ENCODE measurements at regions not wholly inside any gene's neighbourhood (a gene's known extent, or its start where the extent isn't known, plus 50 kb on each side); places are given as distances from the start of the nearest gene placed in this dataset.

- Mint-ChIP-seq H3K4me3 (no peak overlapping the region), H3K27me3 (peaks cover 73% of the 10 kb centered on the region), H3K36me3 (ENCODE audit: low read depth) (peaks cover 2% of the 10 kb centered on the region), H3K27ac (no peak overlapping the region), H3K4me1 (no peaks in the 10 kb centered on the region)
- DNase-seq (no peak), ATAC-seq (no peak)
- no peaks in the 10 kb centered on the region for H3K9me3 ChIP-seq (ENCODE audit: control insufficient read depth, low read length, poor library complexity, severe bottlenecking)
Observed at GRCh38 chr17:6213859-6214258, 143.7 kb downstream of the WSCD1 start.

GRCh38 chr17:6212766-6213165 lies 142.6 kb downstream of the WSCD1 start:
- no peaks in the 10 kb centered on the region for H3K36me3 Mint-ChIP-seq (ENCODE audit: low read depth)
- ATAC-seq (no peak), DNase-seq (no peak)
- no peaks in the 10 kb centered on the region for H3K9me3 ChIP-seq (ENCODE audit: control insufficient read depth, low read length, poor library complexity, severe bottlenecking)
- peaks cover 74% of the 10 kb centered on the region for H3K27me3 Mint-ChIP-seq
- H3K4me1 Mint-ChIP-seq, result no peaks in the 10 kb centered on the region
- no peak overlapping the region for H3K4me3 Mint-ChIP-seq
- H3K27ac Mint-ChIP-seq, result no peak overlapping the region

DNA sequence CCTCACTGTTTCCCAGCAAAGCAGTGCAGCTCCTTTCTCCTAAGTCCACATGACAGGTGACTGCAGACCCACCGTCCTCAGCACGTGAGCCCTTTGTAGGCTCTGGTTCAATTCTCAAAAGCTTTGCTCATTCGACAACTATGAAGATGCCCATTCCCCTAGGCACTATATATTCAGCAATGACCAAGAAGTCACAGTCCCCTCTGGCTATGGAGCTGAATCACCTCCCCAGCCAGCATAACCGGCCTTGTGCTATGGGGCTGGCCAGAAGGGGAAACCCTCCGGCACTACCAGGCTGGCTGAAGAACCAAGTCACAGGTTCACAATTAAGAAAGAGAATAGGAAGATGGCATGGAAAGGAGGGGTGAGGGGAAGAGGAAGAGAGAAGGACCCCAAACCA lies 139.7 kb downstream of the WSCD1 start:
- ATAC-seq (no peak), DNase-seq (no peak)
- peaks cover 2% of the 10 kb centered on the region for H3K4me1 Mint-ChIP-seq
- no peaks in the 10 kb centered on the region for H3K36me3 Mint-ChIP-seq (ENCODE audit: low read depth)
- peaks cover 67% of the 10 kb centered on the region for H3K27me3 Mint-ChIP-seq
- H3K4me3 Mint-ChIP-seq, result no peak overlapping the region
- no peak overlapping the region for H3K27ac Mint-ChIP-seq
- H3K9me3 ChIP-seq (ENCODE audit: control insufficient read depth, low read length, poor library complexity, severe bottlenecking), result no peaks in the 10 kb centered on the region

DNA sequence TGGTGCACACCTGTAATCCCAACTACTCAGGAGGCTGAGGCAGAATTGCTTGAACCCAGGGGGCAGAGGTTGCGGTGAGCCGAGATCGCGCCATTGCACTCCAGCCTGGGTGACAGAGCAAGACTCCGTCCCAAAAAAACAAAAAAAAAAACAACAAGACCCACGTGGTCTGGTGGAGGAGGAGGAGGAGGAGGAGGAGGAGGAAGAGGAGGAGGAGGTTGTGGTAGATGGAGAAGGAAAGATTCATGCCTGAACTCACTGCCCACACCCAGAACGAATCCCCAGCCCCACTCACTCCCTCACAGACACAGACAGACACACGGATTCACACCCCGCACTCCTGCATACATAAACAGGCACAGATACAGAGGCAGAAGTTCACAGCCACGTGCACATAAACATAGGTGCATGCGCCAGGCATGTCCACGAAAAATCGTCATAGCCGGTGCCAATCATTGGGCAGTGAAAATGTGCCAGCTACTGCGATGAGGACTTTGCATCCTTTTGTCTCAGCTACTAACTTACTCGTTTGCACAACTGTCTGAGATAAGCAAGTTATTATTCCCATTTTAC lies 138.5 kb downstream of the WSCD1 start:
- H3K9me3 ChIP-seq (ENCODE audit: control insufficient read depth, low read length, poor library complexity, severe bottlenecking), result no peaks in the 10 kb centered on the region
- Mint-ChIP-seq H3K27ac (no peak overlapping the region), H3K36me3 (ENCODE audit: low read depth) (peaks cover 2% of the 10 kb centered on the region), H3K27me3 (peaks cover 69% of the 10 kb centered on the region), H3K4me1 (peaks cover 2% of the 10 kb centered on the region), H3K4me3 (no peak overlapping the region)
- ATAC-seq (no peak), DNase-seq (no peak)

DNA sequence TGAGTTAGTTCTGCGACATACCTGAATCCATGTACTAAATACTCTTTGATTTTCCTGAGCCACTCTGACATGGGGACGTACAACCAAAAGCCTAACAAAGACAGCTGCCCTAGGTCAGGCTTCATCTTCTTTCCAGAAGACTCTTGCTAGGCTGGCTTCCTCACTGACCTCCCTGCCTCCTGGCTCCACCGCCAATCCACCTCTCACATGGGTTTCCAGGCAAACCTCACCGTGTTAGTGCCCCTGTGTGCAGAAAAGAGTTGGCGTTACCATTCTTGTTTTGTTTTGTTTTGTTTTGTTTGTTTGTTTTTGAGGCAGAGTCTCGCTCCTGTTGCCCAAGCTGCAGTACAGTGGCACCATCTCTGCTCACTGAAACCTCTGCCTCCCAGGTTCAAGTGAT lies 135.3 kb downstream of the WSCD1 start:
- no peaks in the 10 kb centered on the region for H3K9me3 ChIP-seq (ENCODE audit: control insufficient read depth, low read length, poor library complexity, severe bottlenecking)
- Mint-ChIP-seq H3K36me3 (ENCODE audit: low read depth) (peaks cover 2% of the 10 kb centered on the region), H3K4me3 (no peak overlapping the region), H3K4me1 (peaks cover 2% of the 10 kb centered on the region), H3K27ac (no peak overlapping the region), H3K27me3 (peaks cover 60% of the 10 kb centered on the region)
- ATAC-seq (no peak), DNase-seq (no peak)

- Mint-ChIP-seq H3K4me3 (no peak overlapping the region), H3K27me3 (peaks cover 56% of the 10 kb centered on the region), H3K4me1 (peaks cover 2% of the 10 kb centered on the region), H3K36me3 (ENCODE audit: low read depth) (peaks cover 2% of the 10 kb centered on the region), H3K27ac (no peak overlapping the region)
- DNase-seq (no peak), ATAC-seq (no peak)
- no peaks in the 10 kb centered on the region for H3K9me3 ChIP-seq (ENCODE audit: control insufficient read depth, low read length, poor library complexity, severe bottlenecking)
Observed at GRCh38 chr17:6205033-6205432, 134.9 kb downstream of the WSCD1 start.

- Mint-ChIP-seq H3K27me3 (peaks cover 53% of the 10 kb centered on the region), H3K4me1 (peaks cover 2% of the 10 kb centered on the region), H3K4me3 (no peak overlapping the region), H3K36me3 (ENCODE audit: low read depth) (peaks cover 2% of the 10 kb centered on the region), H3K27ac (no peak overlapping the region)
- H3K9me3 ChIP-seq (ENCODE audit: control insufficient read depth, low read length, poor library complexity, severe bottlenecking), result no peaks in the 10 kb centered on the region
- ATAC-seq (no peak), DNase-seq (no peak)
Observed at GRCh38 chr17:6204203-6204722, 134.1 kb downstream of the WSCD1 start.

GRCh38 chr17:6196355-6196754 lies 126.2 kb downstream of the WSCD1 start:
- Mint-ChIP-seq H3K27me3 (peaks cover 19% of the 10 kb centered on the region), H3K27ac (no peak overlapping the region), H3K4me3 (no peak overlapping the region), H3K4me1 (no peaks in the 10 kb centered on the region), H3K36me3 (ENCODE audit: low read depth) (no peaks in the 10 kb centered on the region)
- ATAC-seq, result no peak
- DNase-seq, result no peak
- H3K9me3 ChIP-seq (ENCODE audit: control insufficient read depth, low read length, poor library complexity, severe bottlenecking), result no peaks in the 10 kb centered on the region

- Mint-ChIP-seq H3K27ac (no peak overlapping the region), H3K36me3 (ENCODE audit: low read depth) (no peaks in the 10 kb centered on the region), H3K4me3 (no peak overlapping the region), H3K4me1 (no peaks in the 10 kb centered on the region), H3K27me3 (peaks cover 26% of the 10 kb centered on the region)
- DNase-seq, result no peak
- H3K9me3 ChIP-seq (ENCODE audit: control insufficient read depth, low read length, poor library complexity, severe bottlenecking), result no peaks in the 10 kb centered on the region
- ATAC-seq, result no peak
Observed at GRCh38 chr17:6195123-6195522, 124.9 kb downstream of the WSCD1 start.

DNA sequence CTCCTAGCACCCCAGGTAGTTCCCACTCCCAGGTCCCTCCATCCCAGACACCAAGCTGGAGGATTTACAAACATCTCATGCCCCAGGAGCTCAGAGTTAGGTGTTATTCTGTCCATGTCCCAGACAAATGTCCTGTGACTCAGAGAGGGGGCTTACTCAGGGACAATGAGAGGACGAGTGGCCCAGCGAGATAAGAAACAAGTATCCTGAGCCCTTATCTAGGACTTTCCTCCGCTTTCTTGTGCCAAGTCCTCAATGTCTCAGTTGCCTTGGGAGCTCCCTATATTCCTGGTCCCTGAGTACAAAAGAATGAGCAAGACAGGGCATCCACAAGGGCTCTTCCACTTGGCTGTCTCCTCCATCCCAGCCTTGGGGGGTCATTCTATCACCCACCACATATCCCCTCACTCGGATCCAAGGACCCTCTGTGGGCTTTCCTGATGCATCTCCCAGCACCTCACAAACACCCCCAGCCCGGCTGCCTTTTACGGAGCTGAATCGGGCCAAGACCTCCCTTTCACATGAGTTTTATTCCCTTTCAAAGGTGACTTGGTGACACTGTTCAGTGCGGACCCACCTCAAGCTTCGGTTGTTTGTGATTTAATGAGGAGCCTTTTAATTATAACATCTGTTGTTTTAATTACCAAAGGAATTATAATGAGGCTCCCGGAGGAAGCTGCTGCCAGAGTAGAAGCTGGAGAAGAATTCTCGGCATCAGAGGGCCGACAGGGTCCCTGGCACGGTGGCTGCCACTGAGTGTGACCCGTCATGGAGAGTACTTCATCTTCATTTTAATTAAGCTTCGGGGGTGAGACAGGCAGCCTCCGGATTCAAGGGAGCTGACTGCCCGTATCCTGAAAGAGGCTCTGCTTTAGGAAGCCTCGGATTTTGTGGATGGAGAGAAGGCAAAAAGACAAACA lies 121.5 kb downstream of the WSCD1 start:
- ATAC-seq (no peak), DNase-seq (no peak)
- H3K9me3 ChIP-seq (ENCODE audit: control insufficient read depth, low read length, poor library complexity, severe bottlenecking), result no peaks in the 10 kb centered on the region
- Mint-ChIP-seq H3K4me3 (no peak overlapping the region), H3K27ac (no peak overlapping the region), H3K27me3 (peaks cover 25% of the 10 kb centered on the region), H3K4me1 (no peaks in the 10 kb centered on the region), H3K36me3 (ENCODE audit: low read depth) (no peaks in the 10 kb centered on the region)

DNA sequence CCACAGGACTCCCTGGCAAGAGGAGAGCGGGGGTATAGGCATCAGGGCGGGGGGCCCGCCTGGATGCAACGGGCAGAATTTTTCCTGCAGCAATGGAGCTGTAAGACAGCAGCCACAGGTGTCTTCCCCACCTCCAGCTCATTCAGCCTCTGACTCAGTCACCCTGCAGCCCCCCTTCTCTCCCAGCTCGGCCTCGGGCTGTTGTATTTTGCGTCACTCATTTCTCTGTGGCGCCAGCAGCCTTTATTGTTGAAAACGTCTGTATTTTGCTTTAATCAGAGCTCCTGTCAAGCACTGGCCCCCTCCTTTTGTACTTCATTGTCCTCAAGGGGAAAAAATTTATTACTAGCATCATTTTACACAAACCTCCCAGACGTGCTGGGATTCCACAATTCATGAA lies 117.7 kb downstream of the WSCD1 start:
- DNase-seq, result no peak
- no peak for ATAC-seq

DNA sequence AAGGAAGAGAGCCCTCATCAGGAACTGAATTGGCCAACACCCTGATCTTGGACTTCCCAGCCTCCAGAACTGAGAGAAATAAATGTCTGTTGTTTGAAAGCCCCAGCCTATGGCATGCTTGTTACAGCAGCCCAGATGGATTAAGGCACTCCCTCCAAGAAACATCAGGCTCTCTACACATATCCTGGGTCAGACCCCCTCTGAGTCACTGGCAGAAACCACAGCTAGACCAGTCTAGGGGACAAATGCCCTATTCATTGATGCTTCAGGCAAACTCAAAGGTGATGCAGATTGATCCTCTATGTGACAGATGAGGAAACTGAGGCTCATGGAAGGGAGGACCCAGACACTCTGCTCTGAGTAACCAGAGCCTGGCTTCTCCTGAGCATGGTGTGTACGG lies 116.8 kb downstream of the WSCD1 start:
- Mint-ChIP-seq H3K4me3 (no peak overlapping the region), H3K36me3 (ENCODE audit: low read depth) (no peaks in the 10 kb centered on the region), H3K27me3 (peaks cover 34% of the 10 kb centered on the region), H3K4me1 (no peaks in the 10 kb centered on the region), H3K27ac (no peak overlapping the region)
- ATAC-seq (no peak), DNase-seq (no peak)
- no peaks in the 10 kb centered on the region for H3K9me3 ChIP-seq (ENCODE audit: control insufficient read depth, low read length, poor library complexity, severe bottlenecking)

More for the DNA sequence above, 117.7 kb downstream of the WSCD1 start:
- Mint-ChIP-seq H3K4me1 (no peaks in the 10 kb centered on the region), H3K4me3 (no peak overlapping the region), H3K27ac (no peak overlapping the region), H3K27me3 (peaks cover 32% of the 10 kb centered on the region), H3K36me3 (ENCODE audit: low read depth) (no peaks in the 10 kb centered on the region)
- H3K9me3 ChIP-seq (ENCODE audit: control insufficient read depth, low read length, poor library complexity, severe bottlenecking), result no peaks in the 10 kb centered on the region

- Mint-ChIP-seq H3K4me3 (no peak overlapping the region), H3K4me1 (no peaks in the 10 kb centered on the region), H3K27ac (no peak overlapping the region), H3K27me3 (peaks cover 30% of the 10 kb centered on the region), H3K36me3 (ENCODE audit: low read depth) (no peaks in the 10 kb centered on the region)
- H3K9me3 ChIP-seq (ENCODE audit: control insufficient read depth, low read length, poor library complexity, severe bottlenecking), result no peaks in the 10 kb centered on the region
- no peak for ATAC-seq
- no peak for DNase-seq
Observed at GRCh38 chr17:6184508-6184907, 114.3 kb downstream of the WSCD1 start.

DNA sequence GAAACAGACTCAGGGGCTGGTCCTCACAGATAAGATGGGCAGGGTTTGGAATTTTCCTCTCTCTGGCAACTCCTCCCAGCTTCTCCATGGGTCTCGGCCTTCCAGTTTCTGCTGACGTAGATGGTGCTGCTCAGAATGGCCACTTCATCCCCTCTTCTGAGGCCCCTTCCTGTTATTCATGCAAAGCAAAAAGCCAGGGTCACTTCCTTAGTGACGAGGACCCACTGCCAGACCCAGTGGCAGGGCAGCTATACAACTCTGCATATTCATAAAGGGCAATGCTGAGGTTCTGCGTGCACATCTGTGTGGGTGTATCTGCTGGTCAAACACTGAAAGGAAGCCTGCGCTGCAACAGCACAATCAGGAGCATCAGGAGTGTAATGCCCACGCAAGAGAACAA lies 108.8 kb downstream of the WSCD1 start:
- H3K27ac Mint-ChIP-seq, result no peak overlapping the region
- H3K4me3 Mint-ChIP-seq, result no peak overlapping the region
- ATAC-seq (no peak), DNase-seq (no peak)
- H3K9me3 ChIP-seq (ENCODE audit: control insufficient read depth, low read length, poor library complexity, severe bottlenecking), result no peaks in the 10 kb centered on the region
- H3K36me3 Mint-ChIP-seq (ENCODE audit: low read depth), result no peaks in the 10 kb centered on the region
- H3K27me3 Mint-ChIP-seq, result peaks cover 59% of the 10 kb centered on the region
- H3K4me1 Mint-ChIP-seq, result no peaks in the 10 kb centered on the region

Measured in T-helper 17 cell (primary cell).